ENCODE measurements at regions not wholly inside any gene's neighbourhood (a gene's known extent, or its start where the extent isn't known, plus 50 kb on each side); places are given as distances from the start of the nearest gene placed in this dataset.

DNA sequence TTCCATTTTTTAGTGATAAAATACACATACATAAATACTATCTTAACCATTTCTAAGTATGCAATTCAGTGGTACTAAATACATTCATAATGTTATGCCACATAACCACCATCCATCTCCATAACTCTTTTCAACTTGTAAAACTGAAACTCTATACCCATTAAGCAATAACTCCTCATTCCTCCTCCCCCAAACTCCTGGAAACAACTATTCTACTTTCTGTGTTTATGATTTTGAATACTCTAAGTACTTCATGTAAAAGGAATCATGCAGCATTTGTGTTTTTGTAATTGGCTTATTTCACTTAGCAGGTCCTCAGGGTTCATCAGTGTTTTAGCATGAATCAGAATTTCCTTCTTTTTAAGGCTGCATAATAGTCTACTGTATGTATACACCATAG, 131.8 kb downstream of the TES start:
- DNase-seq (ENCODE audit: low spot score): no peak
- Histone ChIP-seq H3K36me3 (ENCODE audit: control insufficient read depth in 4 of 4, insufficient read depth in 3 of 4, low read depth in 1 of 4, low read length in 3 of 4) (no peaks in the 10 kb centered on the region), H3K9ac (ENCODE audit: low read depth in 1 of 2, low read length in 2 of 2) (no peak overlapping the region), H3K4me3 (ENCODE audit: low read depth in 1 of 3, low read length in 3 of 3) (no peak overlapping the region), H3K27ac (ENCODE audit: low read depth in 1 of 2, low read length in 2 of 2) (no peak overlapping the region), H3K9me3 (ENCODE audit: control insufficient read depth in 4 of 4, low read length in 3 of 4) (no peaks in the 10 kb centered on the region), H3K4me1 (ENCODE audit: control insufficient read depth in 4 of 4, insufficient read depth in 4 of 4, low read length in 3 of 4) (peaks cover 3 to 12% (median 7%) of the 10 kb centered on the region in 4 donors), H3K27me3 (ENCODE audit: control insufficient read depth in 4 of 4, insufficient read depth in 4 of 4, low read length in 3 of 4) (no peaks in the 10 kb centered on the region)
- no peak for TF ChIP-seq YY1 (IDR thresholded peaks at IDR 0.05)
- TF ChIP-seq RAD21 (IDR thresholded peaks at IDR 0.05): no peak
- no peak for TF ChIP-seq ATF3 (IDR thresholded peaks at IDR 0.05)
- no peak for TF ChIP-seq GABPA (IDR thresholded peaks at IDR 0.05 in 1 of 2, conservative IDR thresholded peaks at IDR 0.05 in 1 of 2)
- TF ChIP-seq JUND (IDR thresholded peaks at IDR 0.05): no peak
- TF ChIP-seq NR2F2 (IDR thresholded peaks at IDR 0.05): no peak
- no peak for TF ChIP-seq FOXA1 (IDR thresholded peaks at IDR 0.05)
- TF ChIP-seq, protein P1, sequence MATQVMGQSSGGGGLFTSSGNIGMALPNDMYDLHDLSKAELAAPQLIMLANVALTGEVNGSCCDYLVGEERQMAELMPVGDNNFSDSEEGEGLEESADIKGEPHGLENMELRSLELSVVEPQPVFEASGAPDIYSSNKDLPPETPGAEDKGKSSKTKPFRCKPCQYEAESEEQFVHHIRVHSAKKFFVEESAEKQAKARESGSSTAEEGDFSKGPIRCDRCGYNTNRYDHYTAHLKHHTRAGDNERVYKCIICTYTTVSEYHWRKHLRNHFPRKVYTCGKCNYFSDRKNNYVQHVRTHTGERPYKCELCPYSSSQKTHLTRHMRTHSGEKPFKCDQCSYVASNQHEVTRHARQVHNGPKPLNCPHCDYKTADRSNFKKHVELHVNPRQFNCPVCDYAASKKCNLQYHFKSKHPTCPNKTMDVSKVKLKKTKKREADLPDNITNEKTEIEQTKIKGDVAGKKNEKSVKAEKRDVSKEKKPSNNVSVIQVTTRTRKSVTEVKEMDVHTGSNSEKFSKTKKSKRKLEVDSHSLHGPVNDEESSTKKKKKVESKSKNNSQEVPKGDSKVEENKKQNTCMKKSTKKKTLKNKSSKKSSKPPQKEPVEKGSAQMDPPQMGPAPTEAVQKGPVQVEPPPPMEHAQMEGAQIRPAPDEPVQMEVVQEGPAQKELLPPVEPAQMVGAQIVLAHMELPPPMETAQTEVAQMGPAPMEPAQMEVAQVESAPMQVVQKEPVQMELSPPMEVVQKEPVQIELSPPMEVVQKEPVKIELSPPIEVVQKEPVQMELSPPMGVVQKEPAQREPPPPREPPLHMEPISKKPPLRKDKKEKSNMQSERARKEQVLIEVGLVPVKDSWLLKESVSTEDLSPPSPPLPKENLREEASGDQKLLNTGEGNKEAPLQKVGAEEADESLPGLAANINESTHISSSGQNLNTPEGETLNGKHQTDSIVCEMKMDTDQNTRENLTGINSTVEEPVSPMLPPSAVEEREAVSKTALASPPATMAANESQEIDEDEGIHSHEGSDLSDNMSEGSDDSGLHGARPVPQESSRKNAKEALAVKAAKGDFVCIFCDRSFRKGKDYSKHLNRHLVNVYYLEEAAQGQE (IDR thresholded peaks at IDR 0.05): no peak

- TF ChIP-seq FOXA2 (IDR thresholded peaks at IDR 0.05) (no peak), TAF1 (conservative IDR thresholded peaks at IDR 0.05) (no peak), HNF4A (conservative IDR thresholded peaks at IDR 0.05) (no peak), HNF4G (IDR thresholded peaks at IDR 0.05) (no peak), YY1 (IDR thresholded peaks at IDR 0.05) (no peak)
These were observed 137.0 kb downstream of the TES start for GRCh38 chr7:116347151-116347832.

GRCh38 chr7:116348346-116348745, 138.0 kb downstream of the TES start:
- no peak overlapping the region for H3K9ac ChIP-seq (ENCODE audit: low read depth in 1 of 2, low read length in 2 of 2)

More at GRCh38 chr7:116347151-116347832, 137.0 kb downstream of the TES start:
- 94% methylated on average over 3 of the region's 3 CpGs for WGBS
- H3K27me3 ChIP-seq (ENCODE audit: control insufficient read depth in 4 of 4, insufficient read depth in 4 of 4, low read length in 3 of 4): no peaks in the 10 kb centered on the region
- no peaks in the 10 kb centered on the region for H3K4me1 ChIP-seq (ENCODE audit: control insufficient read depth in 4 of 4, insufficient read depth in 4 of 4, low read length in 3 of 4)
- H3K9ac ChIP-seq (ENCODE audit: low read depth in 1 of 2, low read length in 2 of 2): no peak overlapping the region
- no peak overlapping the region for H3K27ac ChIP-seq (ENCODE audit: low read depth in 1 of 2, low read length in 2 of 2)
- H3K4me3 ChIP-seq (ENCODE audit: low read depth in 1 of 3, low read length in 3 of 3): no peak overlapping the region
- H3K36me3 ChIP-seq (ENCODE audit: control insufficient read depth in 4 of 4, insufficient read depth in 3 of 4, low read depth in 1 of 4, low read length in 3 of 4): no peaks in the 10 kb centered on the region
- DNase-seq (ENCODE audit: low spot score): no peak
- H3K9me3 ChIP-seq (ENCODE audit: control insufficient read depth in 4 of 4, low read length in 3 of 4): no peaks in the 10 kb centered on the region

More at GRCh38 chr7:116348346-116348745, 138.0 kb downstream of the TES start:
- Histone ChIP-seq H3K4me3 (ENCODE audit: low read depth in 1 of 3, low read length in 3 of 3) (no peak overlapping the region), H3K27me3 (ENCODE audit: control insufficient read depth in 4 of 4, insufficient read depth in 4 of 4, low read length in 3 of 4) (no peaks in the 10 kb centered on the region), H3K36me3 (ENCODE audit: control insufficient read depth in 4 of 4, insufficient read depth in 3 of 4, low read depth in 1 of 4, low read length in 3 of 4) (no peaks in the 10 kb centered on the region), H3K9me3 (ENCODE audit: control insufficient read depth in 4 of 4, low read length in 3 of 4) (no peaks in the 10 kb centered on the region), H3K4me1 (ENCODE audit: control insufficient read depth in 4 of 4, insufficient read depth in 4 of 4, low read length in 3 of 4) (peaks cover 0 to 2% (median 0%) of the 10 kb centered on the region in 4 donors), H3K27ac (ENCODE audit: low read depth in 1 of 2, low read length in 2 of 2) (no peak overlapping the region)
- 85% methylated on average over 3 of the region's 3 CpGs for WGBS
- no peak for TF ChIP-seq SP1 (IDR thresholded peaks at IDR 0.05)
- TF ChIP-seq ATF3 (IDR thresholded peaks at IDR 0.05): no peak
- no peak for TF ChIP-seq HNF4A (conservative IDR thresholded peaks at IDR 0.05)
- TF ChIP-seq, protein P1 (IDR thresholded peaks at IDR 0.05): no peak
- no peak for TF ChIP-seq JUND (IDR thresholded peaks at IDR 0.05)
- DNase-seq (ENCODE audit: low spot score): no peak
